ENCODE measurements at regions not wholly inside any gene's neighbourhood (a gene's known extent, or its start where the extent isn't known, plus 50 kb on each side); places are given as distances from the start of the nearest gene placed in this dataset.

DNA sequence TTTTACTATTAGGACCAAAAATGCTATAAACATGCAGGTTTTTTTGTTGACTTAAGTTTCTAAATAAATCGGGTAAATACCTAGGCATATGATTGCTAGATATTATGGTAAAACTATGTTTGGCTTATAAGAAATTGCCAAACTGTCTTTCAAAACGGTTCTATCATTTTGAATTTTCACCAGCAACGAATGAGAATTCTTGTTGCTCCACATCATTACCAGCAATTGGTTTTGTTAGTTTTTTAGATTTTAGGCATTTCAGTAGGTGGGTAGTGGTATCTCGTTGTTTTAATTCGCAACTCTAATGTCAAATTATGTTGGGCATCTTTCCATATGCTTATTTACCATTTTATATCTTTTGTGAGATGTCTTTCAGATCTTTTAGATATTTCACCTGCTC, 510.2 kb downstream of the JRKL start:
- TF ChIP-seq, protein P1, sequence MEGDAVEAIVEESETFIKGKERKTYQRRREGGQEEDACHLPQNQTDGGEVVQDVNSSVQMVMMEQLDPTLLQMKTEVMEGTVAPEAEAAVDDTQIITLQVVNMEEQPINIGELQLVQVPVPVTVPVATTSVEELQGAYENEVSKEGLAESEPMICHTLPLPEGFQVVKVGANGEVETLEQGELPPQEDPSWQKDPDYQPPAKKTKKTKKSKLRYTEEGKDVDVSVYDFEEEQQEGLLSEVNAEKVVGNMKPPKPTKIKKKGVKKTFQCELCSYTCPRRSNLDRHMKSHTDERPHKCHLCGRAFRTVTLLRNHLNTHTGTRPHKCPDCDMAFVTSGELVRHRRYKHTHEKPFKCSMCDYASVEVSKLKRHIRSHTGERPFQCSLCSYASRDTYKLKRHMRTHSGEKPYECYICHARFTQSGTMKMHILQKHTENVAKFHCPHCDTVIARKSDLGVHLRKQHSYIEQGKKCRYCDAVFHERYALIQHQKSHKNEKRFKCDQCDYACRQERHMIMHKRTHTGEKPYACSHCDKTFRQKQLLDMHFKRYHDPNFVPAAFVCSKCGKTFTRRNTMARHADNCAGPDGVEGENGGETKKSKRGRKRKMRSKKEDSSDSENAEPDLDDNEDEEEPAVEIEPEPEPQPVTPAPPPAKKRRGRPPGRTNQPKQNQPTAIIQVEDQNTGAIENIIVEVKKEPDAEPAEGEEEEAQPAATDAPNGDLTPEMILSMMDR (conservative IDR thresholded peaks at IDR 0.05; ENCODE audit: low read depth in 2 of 2): no peak
- no peak for TF ChIP-seq POLR2AphosphoS5 (IDR thresholded peaks at IDR 0.05; ENCODE audit: low read depth)
- TF ChIP-seq STAT1 (IDR thresholded peaks at IDR 0.05; ENCODE audit: unreplicated experiment): no peak
- no peak for TF ChIP-seq EZH2 (IDR thresholded peaks at IDR 0.05; ENCODE audit: low read depth, unreplicated experiment)
- TF ChIP-seq NANOG (IDR thresholded peaks at IDR 0.05; ENCODE audit: borderline replicate concordance): no peak
- TF ChIP-seq JUNB (IDR thresholded peaks at IDR 0.05; ENCODE audit: unreplicated experiment): no peak
- TF ChIP-seq, protein P2, sequence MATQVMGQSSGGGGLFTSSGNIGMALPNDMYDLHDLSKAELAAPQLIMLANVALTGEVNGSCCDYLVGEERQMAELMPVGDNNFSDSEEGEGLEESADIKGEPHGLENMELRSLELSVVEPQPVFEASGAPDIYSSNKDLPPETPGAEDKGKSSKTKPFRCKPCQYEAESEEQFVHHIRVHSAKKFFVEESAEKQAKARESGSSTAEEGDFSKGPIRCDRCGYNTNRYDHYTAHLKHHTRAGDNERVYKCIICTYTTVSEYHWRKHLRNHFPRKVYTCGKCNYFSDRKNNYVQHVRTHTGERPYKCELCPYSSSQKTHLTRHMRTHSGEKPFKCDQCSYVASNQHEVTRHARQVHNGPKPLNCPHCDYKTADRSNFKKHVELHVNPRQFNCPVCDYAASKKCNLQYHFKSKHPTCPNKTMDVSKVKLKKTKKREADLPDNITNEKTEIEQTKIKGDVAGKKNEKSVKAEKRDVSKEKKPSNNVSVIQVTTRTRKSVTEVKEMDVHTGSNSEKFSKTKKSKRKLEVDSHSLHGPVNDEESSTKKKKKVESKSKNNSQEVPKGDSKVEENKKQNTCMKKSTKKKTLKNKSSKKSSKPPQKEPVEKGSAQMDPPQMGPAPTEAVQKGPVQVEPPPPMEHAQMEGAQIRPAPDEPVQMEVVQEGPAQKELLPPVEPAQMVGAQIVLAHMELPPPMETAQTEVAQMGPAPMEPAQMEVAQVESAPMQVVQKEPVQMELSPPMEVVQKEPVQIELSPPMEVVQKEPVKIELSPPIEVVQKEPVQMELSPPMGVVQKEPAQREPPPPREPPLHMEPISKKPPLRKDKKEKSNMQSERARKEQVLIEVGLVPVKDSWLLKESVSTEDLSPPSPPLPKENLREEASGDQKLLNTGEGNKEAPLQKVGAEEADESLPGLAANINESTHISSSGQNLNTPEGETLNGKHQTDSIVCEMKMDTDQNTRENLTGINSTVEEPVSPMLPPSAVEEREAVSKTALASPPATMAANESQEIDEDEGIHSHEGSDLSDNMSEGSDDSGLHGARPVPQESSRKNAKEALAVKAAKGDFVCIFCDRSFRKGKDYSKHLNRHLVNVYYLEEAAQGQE (IDR thresholded peaks at IDR 0.05; ENCODE audit: unreplicated experiment): no peak

Measured in GM23338 (cell line).